ENCODE measurements at regions not wholly inside any gene's neighbourhood (a gene's known extent, or its start where the extent isn't known, plus 50 kb on each side); places are given as distances from the start of the nearest gene placed in this dataset.
A peak's percentile ranks its signal among the peaks of the same experiment; 100 is the strongest.

GRCh38 chr11:130606781-130607511 is 158.5 kb downstream of the ADAMTS15 start:
- no peak for TF ChIP-seq CTCF (IDR thresholded peaks at IDR 0.05; ENCODE audit: unreplicated experiment in 3 of 3)
- H3K4me1 Mint-ChIP-seq, result peaks cover 89% of the 10 kb centered on the region
- no peaks in the 10 kb centered on the region for H3K9me3 Mint-ChIP-seq

GRCh38 chr11:130608287-130608686 is 159.8 kb downstream of the ADAMTS15 start:
- Mint-ChIP-seq H3K27me3 (ENCODE audit: low read depth) (no peaks in the 10 kb centered on the region), H3K27ac (peak overlapping the region; percentile 62 to 99 (median 95)), H3K4me3 (peak overlapping the region in 2 of 3 experiments; percentile 40 to 49), H3K9me3 (no peaks in the 10 kb centered on the region), H3K36me3 (ENCODE audit: low read depth) (no peaks in the 10 kb centered on the region), H3K4me1 (peaks cover 76% of the 10 kb centered on the region)
- TF ChIP-seq CTCF (IDR thresholded peaks at IDR 0.05; ENCODE audit: unreplicated experiment in 3 of 3), result no peak

More at GRCh38 chr11:130606781-130607511, 158.5 kb downstream of the ADAMTS15 start:
- Mint-ChIP-seq H3K4me3 (peak overlapping the region; percentile 2 to 59 (median 23)), H3K27me3 (ENCODE audit: low read depth) (no peaks in the 10 kb centered on the region), H3K36me3 (ENCODE audit: low read depth) (no peaks in the 10 kb centered on the region), H3K27ac (peak overlapping the region; percentile 93 to 99 (median 95))

GRCh38 chr11:130609121-130610035 is 160.9 kb downstream of the ADAMTS15 start:
- Mint-ChIP-seq H3K27ac (peak overlapping the region in 2 of 3 experiments; percentile 79 to 95), H3K9me3 (no peaks in the 10 kb centered on the region), H3K4me1 (peaks cover 66% of the 10 kb centered on the region), H3K4me3 (no peak overlapping the region), H3K27me3 (ENCODE audit: low read depth) (no peaks in the 10 kb centered on the region), H3K36me3 (ENCODE audit: low read depth) (no peaks in the 10 kb centered on the region)
- no peak for TF ChIP-seq CTCF (IDR thresholded peaks at IDR 0.05; ENCODE audit: unreplicated experiment in 3 of 3)

GRCh38 chr11:130611791-130612251 is 163.4 kb downstream of the ADAMTS15 start:
- Mint-ChIP-seq H3K27ac (peak overlapping the region in 2 of 3 experiments; percentile 60 to 63), H3K36me3 (ENCODE audit: low read depth) (no peaks in the 10 kb centered on the region), H3K4me3 (no peak overlapping the region), H3K4me1 (peaks cover 42% of the 10 kb centered on the region), H3K27me3 (ENCODE audit: low read depth) (no peaks in the 10 kb centered on the region), H3K9me3 (no peaks in the 10 kb centered on the region)
- TF ChIP-seq CTCF (IDR thresholded peaks at IDR 0.05; ENCODE audit: unreplicated experiment in 3 of 3), result no peak

- Mint-ChIP-seq H3K27me3 (ENCODE audit: low read depth) (no peaks in the 10 kb centered on the region), H3K9me3 (no peaks in the 10 kb centered on the region), H3K4me3 (no peak overlapping the region), H3K36me3 (ENCODE audit: low read depth) (no peaks in the 10 kb centered on the region), H3K27ac (no peak overlapping the region), H3K4me1 (peaks cover 36% of the 10 kb centered on the region)
- no peak for TF ChIP-seq CTCF (IDR thresholded peaks at IDR 0.05; ENCODE audit: unreplicated experiment in 3 of 3)
Observed at GRCh38 chr11:130612291-130612851, 163.9 kb downstream of the ADAMTS15 start.
